ENCODE measurements at regions not wholly inside any gene's neighbourhood (a gene's known extent, or its start where the extent isn't known, plus 50 kb on each side); places are given as distances from the start of the nearest gene placed in this dataset.

GRCh38 chr13:104045907-104046306 is 979.7 kb upstream of the SLC10A2 start:
- no peak for DNase-seq (ENCODE audit: low read depth)

GRCh38 chr13:104043184-104043583 is 977.0 kb upstream of the SLC10A2 start:
- DNase-seq (ENCODE audit: low read depth) = no peak

GRCh38 chr13:104034891-104035290 is 968.7 kb upstream of the SLC10A2 start:
- no peak for DNase-seq (ENCODE audit: low read depth)

GRCh38 chr13:104025303-104025702 is 959.1 kb upstream of the SLC10A2 start:
- no peak for DNase-seq (ENCODE audit: low read depth)

GRCh38 chr13:104024416-104025170 is 958.4 kb upstream of the SLC10A2 start:
- no peak for DNase-seq (ENCODE audit: low read depth)

GRCh38 chr13:104021806-104022397 is 955.7 kb upstream of the SLC10A2 start:
- no peak for DNase-seq (ENCODE audit: low read depth)

- no peak for DNase-seq (ENCODE audit: low read depth)
Observed at GRCh38 chr13:104017317-104017716, 951.1 kb upstream of the SLC10A2 start.

GRCh38 chr13:104015646-104016396 is 949.6 kb upstream of the SLC10A2 start:
- no peak for DNase-seq (ENCODE audit: low read depth)

GRCh38 chr13:104014803-104015645 is 948.8 kb upstream of the SLC10A2 start:
- no peak for DNase-seq (ENCODE audit: low read depth)

- DNase-seq (ENCODE audit: low read depth) = no peak
Observed at GRCh38 chr13:104011505-104012241, 945.5 kb upstream of the SLC10A2 start.

- DNase-seq (ENCODE audit: low read depth) = no peak
Observed at GRCh38 chr13:104008541-104009435, 942.6 kb upstream of the SLC10A2 start.

- DNase-seq (ENCODE audit: low read depth) = no peak
Observed at GRCh38 chr13:104008075-104008474, 941.9 kb upstream of the SLC10A2 start.

GRCh38 chr13:104006625-104007075 is 940.4 kb upstream of the SLC10A2 start:
- no peak for DNase-seq (ENCODE audit: low read depth)

GRCh38 chr13:104004572-104004971 is 938.4 kb upstream of the SLC10A2 start:
- no peak for DNase-seq (ENCODE audit: low read depth)

GRCh38 chr13:104002216-104002615 is 936.0 kb upstream of the SLC10A2 start:
- no peak for DNase-seq (ENCODE audit: low read depth)

GRCh38 chr13:104001766-104002165 is 935.5 kb upstream of the SLC10A2 start:
- DNase-seq (ENCODE audit: low read depth) = no peak

- DNase-seq (ENCODE audit: low read depth) = no peak
Observed at GRCh38 chr13:103996733-103997132, 930.5 kb upstream of the SLC10A2 start.

GRCh38 chr13:103983948-103984347 is 917.7 kb upstream of the SLC10A2 start:
- DNase-seq (ENCODE audit: low read depth) = no peak

- no peak for DNase-seq (ENCODE audit: low read depth)
Observed at GRCh38 chr13:103976371-103976770, 910.2 kb upstream of the SLC10A2 start.

- no peak for DNase-seq (ENCODE audit: low read depth)
Observed at GRCh38 chr13:103973740-103974139, 907.5 kb upstream of the SLC10A2 start.

All from activated T-helper 1 cell treated with Interleukin-2 at 50 U/mL for 16 hours (primary cell).